Upper lobe of right lung (tissue), 1 donor: ENCODE measurements at regions not wholly inside any gene's neighbourhood (a gene's known extent, or its start where the extent isn't known, plus 50 kb on each side); places are given as distances from the start of the nearest gene placed in this dataset.

Source experiments
- ATAC-seq: fragments of 200-7000 bp; cut with Tn5 transposase; one replicate; pipeline ENCODE4 v1.9.1; 2020; ENCODE audit warnings: mild to moderate bottlenecking, moderate library complexity
- DNase-seq: peaks from one replicate; pipeline ENCODE4 v3.0.0-alpha.2; 2020
- H3K27ac ChIP-seq: fragments of 200-600 bp; one replicate; pipeline ENCODE4 v1.8.0; 2022
- H3K27me3 ChIP-seq: fragments of 200-600 bp; one replicate; pipeline ENCODE4 v1.8.0; 2022; ENCODE audit warnings: mild to moderate bottlenecking
- H3K36me3 ChIP-seq: fragments of 200-600 bp; one replicate; pipeline ENCODE4 v1.8.0; 2022
- H3K4me1 ChIP-seq: fragments of 200-600 bp; one replicate; pipeline ENCODE4 v1.8.0; 2022
- H3K4me3 ChIP-seq: fragments of 200-600 bp; one replicate; pipeline ENCODE4 v1.8.0; 2022; ENCODE audit warnings: mild to moderate bottlenecking
- H3K9me3 ChIP-seq: fragments of 200-600 bp; one replicate; pipeline ENCODE4 v1.8.0; 2022
- CTCF ChIP-seq: fragments of 200-600 bp; IDR thresholded peaks from one replicate; pipeline ENCODE4 v1.8.0; 2022; ENCODE audit warnings: antibody characterized with exemption
- intact Hi-C: fragments of 100-400 bp; cut with DNase I; formaldehyde crosslinking; loops from one replicate; pipeline ENCODE4 v1.11.0; 2022
- donor health status: DM: no; HTN: yes; CAD: no; lungs with severe emphysema.

DNA sequence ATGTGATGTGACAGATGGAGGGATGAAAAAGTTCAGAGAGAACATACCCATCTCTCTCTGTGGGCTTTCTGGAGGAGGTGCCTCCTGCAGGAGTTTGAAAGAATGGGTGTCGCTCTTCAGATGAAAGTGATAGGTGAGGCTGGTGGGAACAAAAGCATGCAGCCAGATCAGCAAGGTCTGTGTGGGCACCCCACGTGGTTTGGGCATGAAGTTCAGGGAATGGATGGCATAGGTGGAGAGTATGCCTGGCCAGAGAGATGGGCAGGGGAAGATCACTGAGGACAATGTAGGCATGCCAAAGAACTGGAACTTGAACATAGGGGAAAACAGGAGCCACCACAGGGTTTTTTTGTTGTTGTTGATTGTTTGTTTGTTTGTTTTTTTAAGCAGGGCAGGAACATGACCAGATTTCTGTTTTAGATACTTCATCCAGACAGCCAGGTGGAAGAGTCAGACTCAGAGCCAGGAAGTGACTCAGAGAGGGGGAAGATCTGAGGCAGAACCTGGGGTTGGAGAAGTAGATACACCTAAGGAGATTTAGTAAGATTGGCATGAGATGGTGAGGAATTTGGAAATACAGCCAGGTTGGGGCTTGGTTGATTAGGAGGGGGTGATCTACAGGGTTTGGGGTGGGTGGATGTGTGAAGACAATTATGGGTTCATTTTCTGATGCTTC lies 64.8 kb upstream of the CLSTN2 start:
- no peak overlapping the region for H3K4me3 ChIP-seq
- no peak overlapping the region for H3K27ac ChIP-seq
- DNase-seq (no peak), ATAC-seq (no peak)
- no peaks in the 10 kb centered on the region for H3K36me3 ChIP-seq
- H3K4me1 ChIP-seq = no peaks in the 10 kb centered on the region
- H3K9me3 ChIP-seq = no peaks in the 10 kb centered on the region
- H3K27me3 ChIP-seq = no peaks in the 10 kb centered on the region
- intact Hi-C loops = no loop called here
- no peak for TF ChIP-seq CTCF

GRCh38 chr3:139868773-139869172 lies 66.2 kb upstream of the CLSTN2 start:
- Histone ChIP-seq H3K4me1 (no peaks in the 10 kb centered on the region), H3K9me3 (no peaks in the 10 kb centered on the region), H3K36me3 (no peaks in the 10 kb centered on the region), H3K4me3 (no peak overlapping the region), H3K27me3 (no peaks in the 10 kb centered on the region), H3K27ac (no peak overlapping the region)
- intact Hi-C loops = no loop called here
- no peak for TF ChIP-seq CTCF
- no peak for ATAC-seq
- DNase-seq = no peak

DNA sequence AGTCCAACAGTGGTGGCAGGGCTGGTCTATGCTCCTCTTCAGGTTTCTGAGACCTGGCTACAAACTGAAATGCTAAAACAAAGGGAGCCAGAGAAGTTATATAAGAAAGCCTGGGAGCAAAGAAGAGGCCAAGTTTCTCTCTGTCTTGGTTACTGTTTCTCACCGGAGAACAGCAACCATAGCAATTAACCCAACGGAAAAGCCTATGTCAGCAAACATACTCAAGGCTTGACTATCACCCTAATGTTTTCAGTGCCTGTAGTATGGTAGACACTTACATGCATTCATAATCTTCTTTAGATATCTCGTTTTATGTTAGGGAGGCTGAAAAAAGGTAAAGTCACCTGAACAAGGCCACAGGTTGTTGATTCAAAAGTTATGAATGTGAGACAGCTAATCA lies 86.3 kb upstream of the CLSTN2 start:
- ATAC-seq (no peak), DNase-seq (no peak)
- H3K9me3 ChIP-seq = no peaks in the 10 kb centered on the region
- intact Hi-C loops = no loop called here
- no peak overlapping the region for H3K27ac ChIP-seq
- H3K27me3 ChIP-seq = no peaks in the 10 kb centered on the region
- TF ChIP-seq CTCF = no peak
- H3K4me3 ChIP-seq = no peak overlapping the region
- no peaks in the 10 kb centered on the region for H3K36me3 ChIP-seq
- H3K4me1 ChIP-seq = no peaks in the 10 kb centered on the region

- TF ChIP-seq CTCF = no peak
- no peaks in the 10 kb centered on the region for H3K36me3 ChIP-seq
- H3K9me3 ChIP-seq = no peaks in the 10 kb centered on the region
- ATAC-seq = no peak
- H3K27ac ChIP-seq = no peak overlapping the region
- no peak overlapping the region for H3K4me3 ChIP-seq
- intact Hi-C loops = no loop called here
- H3K27me3 ChIP-seq = no peaks in the 10 kb centered on the region
- no peaks in the 10 kb centered on the region for H3K4me1 ChIP-seq
- DNase-seq = no peak
Observed at GRCh38 chr3:139846729-139847128, 88.3 kb upstream of the CLSTN2 start.

- no peak overlapping the region for H3K4me3 ChIP-seq
- no peak for ATAC-seq
- no peaks in the 10 kb centered on the region for H3K9me3 ChIP-seq
- intact Hi-C loops = no loop called here
- no peaks in the 10 kb centered on the region for H3K36me3 ChIP-seq
- no peak for DNase-seq
- H3K27me3 ChIP-seq = no peaks in the 10 kb centered on the region
- H3K4me1 ChIP-seq = no peaks in the 10 kb centered on the region
- no peak overlapping the region for H3K27ac ChIP-seq
- TF ChIP-seq CTCF = no peak
Observed at GRCh38 chr3:139839659-139840058, 95.3 kb upstream of the CLSTN2 start.

DNA sequence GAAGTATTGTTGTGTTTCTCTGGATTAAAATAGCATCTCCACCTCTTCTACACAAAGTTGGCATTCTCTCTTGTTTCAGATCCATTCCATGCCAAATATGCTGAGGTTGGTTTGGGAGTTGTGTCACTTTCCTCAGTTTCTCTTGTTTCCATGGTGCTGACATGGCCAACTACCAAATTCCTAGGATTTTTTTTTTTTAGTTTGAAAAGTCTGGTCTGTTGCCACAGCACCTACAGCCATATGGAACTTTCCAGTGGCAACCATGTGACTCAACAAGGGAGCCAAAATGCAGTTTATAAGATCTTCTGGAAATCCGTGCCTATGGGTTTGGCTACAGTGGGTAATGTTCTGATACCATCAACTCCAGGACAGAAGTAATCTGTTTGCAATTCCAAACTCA lies 96.0 kb upstream of the CLSTN2 start:
- no peaks in the 10 kb centered on the region for H3K4me1 ChIP-seq
- no peaks in the 10 kb centered on the region for H3K36me3 ChIP-seq
- H3K27ac ChIP-seq = no peak overlapping the region
- H3K9me3 ChIP-seq = no peaks in the 10 kb centered on the region
- DNase-seq (no peak), ATAC-seq (no peak)
- no peak overlapping the region for H3K4me3 ChIP-seq
- no peaks in the 10 kb centered on the region for H3K27me3 ChIP-seq
- intact Hi-C loops = no loop called here
- TF ChIP-seq CTCF = no peak
